Tibial nerve (tissue), 4 donors: ENCODE measurements at regions not wholly inside any gene's neighbourhood (a gene's known extent, or its start where the extent isn't known, plus 50 kb on each side); places are given as distances from the start of the nearest gene placed in this dataset.

ENCODE experiments used
- EP300 ChIP-seq, 2 donors: sonication (generic); formaldehyde crosslinking; IDR thresholded peaks; one replicate each; pipeline ENCODE4 v1.6.1; 2017; ENCODE audit warnings: antibody characterized with exemption in 2 of 2, mild to moderate bottlenecking in 1 of 2
- POLR2A ChIP-seq, 2 donors: fragments of 450-650 bp; IDR thresholded peaks; one replicate each; pipeline ENCODE4 v1.6.1; 2017; ENCODE audit warnings: antibody characterized with exemption in 2 of 2, mild to moderate bottlenecking in 2 of 2, moderate library complexity in 2 of 2
- TF ChIP-seq, protein P1 (sequence below), 5 experiments: fragments of 200-600 bp in 3 of 5; fragments of 450-650 bp in 2 of 5; sonication (generic) in 3 of 5; IDR thresholded peaks; one replicate each; pipeline ENCODE4 v1.5.1; 2016 to 2019; ENCODE audit warnings: antibody characterized with exemption in 5 of 5, mild to moderate bottlenecking in 3 of 5, moderate library complexity in 2 of 5

DNA sequence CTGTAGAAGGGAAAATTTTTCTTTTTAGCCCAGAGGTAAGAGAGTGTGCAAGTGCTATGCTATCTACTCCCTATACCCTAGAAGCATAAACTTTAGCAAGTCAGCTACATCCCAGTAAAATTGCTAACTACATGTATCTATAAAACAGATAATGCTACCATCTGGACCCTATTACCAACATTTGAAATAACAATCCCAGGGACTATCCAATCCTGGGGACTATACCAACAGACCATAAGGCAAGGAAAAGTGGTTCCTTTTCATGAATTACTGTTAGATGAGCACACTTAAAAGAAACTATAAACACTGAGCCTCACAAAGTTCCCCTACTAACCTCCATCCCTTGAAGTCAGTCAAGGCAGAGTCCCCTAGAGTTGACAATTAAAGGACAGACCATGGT, 213.6 kb upstream of the VEGFC start:
- TF ChIP-seq, protein P1, sequence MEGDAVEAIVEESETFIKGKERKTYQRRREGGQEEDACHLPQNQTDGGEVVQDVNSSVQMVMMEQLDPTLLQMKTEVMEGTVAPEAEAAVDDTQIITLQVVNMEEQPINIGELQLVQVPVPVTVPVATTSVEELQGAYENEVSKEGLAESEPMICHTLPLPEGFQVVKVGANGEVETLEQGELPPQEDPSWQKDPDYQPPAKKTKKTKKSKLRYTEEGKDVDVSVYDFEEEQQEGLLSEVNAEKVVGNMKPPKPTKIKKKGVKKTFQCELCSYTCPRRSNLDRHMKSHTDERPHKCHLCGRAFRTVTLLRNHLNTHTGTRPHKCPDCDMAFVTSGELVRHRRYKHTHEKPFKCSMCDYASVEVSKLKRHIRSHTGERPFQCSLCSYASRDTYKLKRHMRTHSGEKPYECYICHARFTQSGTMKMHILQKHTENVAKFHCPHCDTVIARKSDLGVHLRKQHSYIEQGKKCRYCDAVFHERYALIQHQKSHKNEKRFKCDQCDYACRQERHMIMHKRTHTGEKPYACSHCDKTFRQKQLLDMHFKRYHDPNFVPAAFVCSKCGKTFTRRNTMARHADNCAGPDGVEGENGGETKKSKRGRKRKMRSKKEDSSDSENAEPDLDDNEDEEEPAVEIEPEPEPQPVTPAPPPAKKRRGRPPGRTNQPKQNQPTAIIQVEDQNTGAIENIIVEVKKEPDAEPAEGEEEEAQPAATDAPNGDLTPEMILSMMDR (IDR thresholded peaks at IDR 0.05) = no peak
- TF ChIP-seq POLR2A (IDR thresholded peaks at IDR 0.05) (no peak), EP300 (IDR thresholded peaks at IDR 0.05) (no peak)
